Fibroblast of lung (primary cell): ENCODE measurements at regions not wholly inside any gene's neighbourhood (a gene's known extent, or its start where the extent isn't known, plus 50 kb on each side); places are given as distances from the start of the nearest gene placed in this dataset.

Source experiments
- DNase-seq, 2 donors: peaks; one replicate each; pipeline versions ENCODE4 v3.0.0 to v3.0.0-alpha.2; 2010; ENCODE audit warnings: low read depth in 2 of 2
- H2AFZ ChIP-seq: 2 replicates; pipeline ENCODE4 v1.5.1; 2012; ENCODE audit warnings: low read length, control low read depth, inconsistent platforms
- H3K27ac ChIP-seq: 2 replicates; pipeline ENCODE4 v1.5.1; 2011; ENCODE audit warnings: low read length, control low read depth; ENCODE audit not compliant: insufficient read depth
- H3K27me3 ChIP-seq: 2 replicates; pipeline ENCODE4 v1.5.1; 2011; ENCODE audit warnings: mild to moderate bottlenecking, low read length; ENCODE audit not compliant: control insufficient read depth, insufficient read depth
- H3K36me3 ChIP-seq: 2 replicates; pipeline ENCODE4 v1.5.1; 2011; ENCODE audit warnings: low read length; ENCODE audit not compliant: control insufficient read depth, insufficient read depth
- H3K4me1 ChIP-seq: 2 replicates; pipeline ENCODE4 v1.5.1; 2011; ENCODE audit warnings: low read length; ENCODE audit not compliant: control insufficient read depth, insufficient read depth; ENCODE audit errors: extremely low read depth
- H3K4me2 ChIP-seq: 2 replicates; pipeline ENCODE4 v1.5.1; 2011; ENCODE audit warnings: low read length, control low read depth; ENCODE audit not compliant: insufficient read depth; ENCODE audit errors: extremely low read depth
- H3K4me3 ChIP-seq, 4 experiments: fragments of 200-600 bp in 1 of 4; sonication (generic) in 1 of 4; replicated peaks in 1 of 4; 2 replicates each; pipeline ENCODE4 v1.5.1; 2011 to 2016; ENCODE audit warnings: low read length in 4 of 4, low read depth in 3 of 4, mild to moderate bottlenecking in 3 of 4, control low read depth in 2 of 4, inconsistent platforms in 1 of 4, mixed read lengths in 1 of 4; ENCODE audit not compliant: insufficient read depth in 1 of 4; ENCODE audit errors: control extremely low read depth in 1 of 4
- H3K79me2 ChIP-seq: 2 replicates; pipeline ENCODE4 v1.5.1; 2012; ENCODE audit warnings: mild to moderate bottlenecking, low read length, inconsistent platforms; ENCODE audit not compliant: control insufficient read depth, insufficient read depth
- H3K9ac ChIP-seq: 2 replicates; pipeline ENCODE4 v1.5.1; 2011; ENCODE audit warnings: mild to moderate bottlenecking, low read length, control low read depth; ENCODE audit not compliant: insufficient read depth
- H3K9me3 ChIP-seq: 2 replicates; pipeline ENCODE4 v1.5.1; 2012; ENCODE audit warnings: low read depth, low read length; ENCODE audit not compliant: control insufficient read depth, insufficient read depth
- H4K20me1 ChIP-seq: 2 replicates; pipeline ENCODE4 v1.5.1; 2011; ENCODE audit warnings: low read length; ENCODE audit not compliant: control insufficient read depth, insufficient read depth; ENCODE audit errors: extremely low read depth
- CTCF ChIP-seq, 2 donors: IDR thresholded peaks in 1 of 2; conservative IDR thresholded peaks in 1 of 2; 1 replicate in 1 of 2; 2 replicates in 1 of 2; pipeline ENCODE4 v1.5.1; 2011 to 2012; ENCODE audit warnings: low read length in 2 of 2, control low read depth in 1 of 2, inconsistent platforms in 1 of 2, low read depth in 1 of 2, mild to moderate bottlenecking in 1 of 2
- EZH2 ChIP-seq: IDR thresholded peaks from 2 replicates; pipeline ENCODE4 v1.5.1; 2012; ENCODE audit warnings: low read length, control low read depth, mild to moderate bottlenecking; ENCODE audit errors: missing control alignments

GRCh38 chr1:232218955-232219865 is 410.7 kb downstream of the SIPA1L2 start:
- no peak for DNase-seq
- TF ChIP-seq CTCF (conservative IDR thresholded peaks at IDR 0.05 in 1 of 2, IDR thresholded peaks at IDR 0.05 in 1 of 2; ENCODE audit: low read depth in 1 of 2, low read length in 2 of 2): no peak
- TF ChIP-seq EZH2: no peak
- no peaks in the 10 kb centered on the region for H3K4me1 ChIP-seq
- H3K27me3 ChIP-seq: no peaks in the 10 kb centered on the region
- no peaks in the 10 kb centered on the region for H3K36me3 ChIP-seq
- no peaks in the 10 kb centered on the region for H3K9me3 ChIP-seq
- H3K79me2 ChIP-seq: no peaks in the 10 kb centered on the region
- no peaks in the 10 kb centered on the region for H4K20me1 ChIP-seq
- no peak overlapping the region for H3K27ac ChIP-seq
- no peak overlapping the region for H3K4me3 ChIP-seq
- no peak overlapping the region for H3K9ac ChIP-seq
- no peak overlapping the region for H3K4me2 ChIP-seq
- no peak overlapping the region for H2AFZ ChIP-seq

GRCh38 chr1:232213928-232214327 is 416.0 kb downstream of the SIPA1L2 start:
- H3K9me3 ChIP-seq: no peaks in the 10 kb centered on the region
- no peaks in the 10 kb centered on the region for H3K4me1 ChIP-seq
- no peak for DNase-seq
- no peak overlapping the region for H3K27ac ChIP-seq
- TF ChIP-seq CTCF (conservative IDR thresholded peaks at IDR 0.05 in 1 of 2, IDR thresholded peaks at IDR 0.05 in 1 of 2; ENCODE audit: low read depth in 1 of 2, low read length in 2 of 2): no peak
- no peak for TF ChIP-seq EZH2
- no peaks in the 10 kb centered on the region for H4K20me1 ChIP-seq
- no peaks in the 10 kb centered on the region for H3K79me2 ChIP-seq
- H3K36me3 ChIP-seq: no peaks in the 10 kb centered on the region
- H3K4me3 ChIP-seq: no peak overlapping the region
- no peak overlapping the region for H2AFZ ChIP-seq
- H3K4me2 ChIP-seq: no peak overlapping the region
- no peak overlapping the region for H3K9ac ChIP-seq
- H3K27me3 ChIP-seq: no peaks in the 10 kb centered on the region

- no peak overlapping the region for H3K4me2 ChIP-seq
- DNase-seq: peak in 1 of 2 donors; percentile 24
- H3K79me2 ChIP-seq: no peaks in the 10 kb centered on the region
- no peak overlapping the region for H3K9ac ChIP-seq
- TF ChIP-seq EZH2 (no peak), CTCF (conservative IDR thresholded peaks at IDR 0.05 in 1 of 2, IDR thresholded peaks at IDR 0.05 in 1 of 2; ENCODE audit: low read depth in 1 of 2, low read length in 2 of 2) (no peak)
- H3K9me3 ChIP-seq: no peaks in the 10 kb centered on the region
- no peak overlapping the region for H2AFZ ChIP-seq
- no peak overlapping the region for H3K27ac ChIP-seq
- no peak overlapping the region for H3K4me3 ChIP-seq
- H3K36me3 ChIP-seq: no peaks in the 10 kb centered on the region
- no peaks in the 10 kb centered on the region for H3K27me3 ChIP-seq
- H4K20me1 ChIP-seq: no peaks in the 10 kb centered on the region
- no peaks in the 10 kb centered on the region for H3K4me1 ChIP-seq
These were observed 417.7 kb downstream of the SIPA1L2 start for GRCh38 chr1:232212253-232212652.
